HG02759 (cell line): ENCODE measurements at regions not wholly inside any gene's neighbourhood (a gene's known extent, or its start where the extent isn't known, plus 50 kb on each side); places are given as distances from the start of the nearest gene placed in this dataset.

Experiments
- ATAC-seq: cut with Tn5 transposase; IDR thresholded peaks from one replicate; pipeline ENCODE4 v1.9.1; 2021; ENCODE audit warnings: mild to moderate bottlenecking, moderate library complexity; ENCODE audit not compliant: unreplicated experiment

- no peak for ATAC-seq
Observed at GRCh38 chrX:9147726-9148125, 113.8 kb upstream of the FAM9B start.

GRCh38 chrX:9148615-9149399, 114.9 kb upstream of the FAM9B start:
- ATAC-seq, result no peak

- no peak for ATAC-seq
Observed at GRCh38 chrX:9149501-9150245, 115.7 kb upstream of the FAM9B start.

GRCh38 chrX:9151772-9152307, 117.9 kb upstream of the FAM9B start:
- no peak for ATAC-seq

- ATAC-seq, result no peak
Observed at GRCh38 chrX:9153300-9153699, 119.4 kb upstream of the FAM9B start.

GRCh38 chrX:9158611-9159010, 124.7 kb upstream of the FAM9B start:
- ATAC-seq, result no peak

- no peak for ATAC-seq
Observed at GRCh38 chrX:9160698-9161329, 126.9 kb upstream of the FAM9B start.

- no peak for ATAC-seq
Observed at GRCh38 chrX:9162698-9163097, 128.8 kb upstream of the FAM9B start.

- ATAC-seq, result no peak
Observed at GRCh38 chrX:9163214-9163709, 129.3 kb upstream of the FAM9B start.

- ATAC-seq, result no peak
Observed at GRCh38 chrX:9164086-9164485, 130.2 kb upstream of the FAM9B start.

GRCh38 chrX:9164533-9165426, 130.9 kb upstream of the FAM9B start:
- no peak for ATAC-seq

GRCh38 chrX:9166584-9166944, 132.6 kb upstream of the FAM9B start:
- ATAC-seq, result no peak

- no peak for ATAC-seq
Observed at GRCh38 chrX:9171841-9172463, 138.0 kb upstream of the FAM9B start.

- no peak for ATAC-seq
Observed at GRCh38 chrX:9172464-9172850, 138.5 kb upstream of the FAM9B start.

GRCh38 chrX:9180623-9181022, 146.7 kb upstream of the FAM9B start:
- no peak for ATAC-seq

- ATAC-seq, result no peak
Observed at GRCh38 chrX:9182041-9182440, 148.1 kb upstream of the FAM9B start.

GRCh38 chrX:9183481-9183880, 149.6 kb upstream of the FAM9B start:
- no peak for ATAC-seq

- ATAC-seq, result no peak
Observed at GRCh38 chrX:9184211-9184610, 150.3 kb upstream of the FAM9B start.

GRCh38 chrX:9188117-9188516, 154.2 kb upstream of the FAM9B start:
- ATAC-seq, result no peak

GRCh38 chrX:9189286-9189685, 155.4 kb upstream of the FAM9B start:
- no peak for ATAC-seq
